GM19328 (cell line): ENCODE measurements at regions not wholly inside any gene's neighbourhood (a gene's known extent, or its start where the extent isn't known, plus 50 kb on each side); places are given as distances from the start of the nearest gene placed in this dataset.

Source experiments
- ATAC-seq: cut with Tn5 transposase; IDR thresholded peaks from one replicate; pipeline ENCODE4 v1.9.1; 2021; ENCODE audit warnings: mild to moderate bottlenecking, moderate library complexity; ENCODE audit not compliant: unreplicated experiment

GRCh38 chr14:50056435-50056834, 59.9 kb downstream of the VCPKMT start:
- no peak for ATAC-seq

- ATAC-seq = no peak
These were observed 59.0 kb downstream of the VCPKMT start for GRCh38 chr14:50057331-50057730.

- ATAC-seq = no peak
These were observed 58.3 kb downstream of the VCPKMT start for GRCh38 chr14:50058113-50058512.
